Stimulated activated CD4-positive, alpha-beta T cell treated with anti-CD3 and anti-CD28 coated beads, Interleukin-12 subunit alpha, Interleukin-12 subunit beta, amount 100 ng/mL, for 24 hours (primary cell): ENCODE measurements at regions not wholly inside any gene's neighbourhood (a gene's known extent, or its start where the extent isn't known, plus 50 kb on each side); places are given as distances from the start of the nearest gene placed in this dataset.
"Not testable (repeated sequence)": the region's sequence is repeated elsewhere in the genome, so short reads cannot be mapped to it uniquely, and the experiment has no call there.

Source experiments
- DNase-seq, 2 experiments: peaks; one replicate each; pipeline ENCODE4 v3.0.0-alpha.2; 2020; ENCODE audit warnings: low read depth in 2 of 2

- DNase-seq, result no peak
Measured at GRCh38 chr17:65307961-65308316, 170.8 kb downstream of the RGS9 start.

DNA sequence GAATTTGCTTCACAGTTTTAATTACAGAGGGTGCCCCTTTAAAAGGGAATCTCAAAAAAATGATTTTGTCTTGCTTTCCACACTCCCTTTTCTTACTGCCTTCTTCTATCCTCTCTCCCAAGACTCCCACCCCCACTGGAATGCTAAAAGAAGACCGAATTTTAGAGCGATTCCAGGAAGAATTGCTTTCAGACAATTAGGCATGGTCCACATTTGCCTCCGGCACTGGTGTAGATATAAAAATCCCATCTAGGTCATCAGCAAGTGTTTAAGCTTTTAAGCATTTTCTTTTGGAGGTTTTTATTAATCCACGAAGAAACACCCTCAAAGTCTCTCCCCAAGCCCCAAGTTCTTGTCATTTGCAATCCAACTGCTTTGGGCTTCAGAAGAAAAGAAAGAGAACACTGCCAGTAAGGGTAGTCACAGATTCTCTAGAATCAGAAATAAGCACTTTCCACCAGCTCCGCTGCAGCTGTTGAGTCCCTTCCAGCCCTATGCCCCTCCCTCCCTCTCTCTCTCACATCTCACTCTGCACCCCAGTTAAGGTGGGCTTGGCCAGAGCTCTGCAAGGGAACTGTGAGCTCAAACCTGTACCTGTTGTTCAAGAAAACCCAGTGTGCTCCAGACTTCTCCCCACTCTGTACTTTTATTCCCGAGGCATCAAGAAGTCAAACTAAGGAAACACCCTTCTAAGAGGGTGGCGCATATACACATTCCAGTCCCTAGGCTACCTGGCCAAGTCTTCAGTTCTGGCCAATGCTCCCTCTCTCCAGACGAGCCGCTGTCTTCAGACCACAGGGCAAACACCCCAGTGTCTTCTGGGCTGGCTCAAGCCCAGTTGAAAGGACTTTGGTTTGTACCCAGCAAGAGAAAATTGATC is 170.2 kb downstream of the RGS9 start:
- DNase-seq, result no peak

GRCh38 chr17:65305778-65306177 is 168.6 kb downstream of the RGS9 start:
- DNase-seq, result no peak

DNA sequence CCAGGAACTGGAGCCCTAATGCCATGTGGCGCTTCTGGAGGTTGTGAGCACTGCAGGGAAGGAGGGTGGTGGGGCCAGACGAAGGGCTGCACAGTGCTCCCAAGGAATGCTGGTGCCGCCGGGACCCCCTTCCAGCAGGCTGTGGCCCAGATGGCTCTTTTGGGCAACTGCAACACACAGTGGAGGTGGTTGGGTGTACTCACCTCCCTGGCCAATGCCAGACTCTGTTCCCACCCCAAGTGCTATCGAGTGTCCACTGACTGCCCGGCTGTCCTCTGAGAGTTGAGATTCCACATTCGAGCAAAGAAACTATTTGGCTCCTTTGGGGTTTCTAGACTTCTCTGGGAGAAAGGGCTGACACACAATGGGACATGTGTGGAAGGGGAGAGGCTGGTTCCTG is 167.9 kb downstream of the RGS9 start:
- no peak for DNase-seq

- not testable (repeated sequence) for DNase-seq
Measured at GRCh38 chr17:65301882-65302281, 164.7 kb downstream of the RGS9 start.

- no peak for DNase-seq
Measured at GRCh38 chr17:65301184-65301583, 164.0 kb downstream of the RGS9 start.

- no peak for DNase-seq
Measured at GRCh38 chr17:65297916-65298315, 160.7 kb downstream of the RGS9 start.

DNA sequence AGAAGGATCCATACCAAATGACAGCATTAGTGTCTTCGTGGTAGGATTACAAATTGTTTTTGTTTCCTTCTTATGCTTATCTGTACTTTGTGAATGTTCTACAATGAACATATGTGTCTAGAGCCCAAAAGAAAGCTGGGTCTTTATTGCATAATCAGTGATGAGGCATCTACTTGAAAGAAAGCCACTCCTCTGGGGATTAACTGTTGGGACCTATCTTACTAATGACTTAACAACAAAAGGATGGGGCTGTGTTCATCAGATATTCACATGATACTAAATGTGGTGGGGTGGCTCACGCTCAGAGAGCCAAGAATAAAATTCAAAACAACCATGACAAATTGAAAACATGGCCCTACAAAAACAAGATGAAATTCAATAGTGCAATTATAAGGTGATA is 160.2 kb downstream of the RGS9 start:
- DNase-seq, result no peak

GRCh38 chr17:65294181-65294719 is 157.1 kb downstream of the RGS9 start:
- DNase-seq, result peak; percentile 43 to 53

GRCh38 chr17:65293584-65294180 is 156.5 kb downstream of the RGS9 start:
- no peak for DNase-seq

DNA sequence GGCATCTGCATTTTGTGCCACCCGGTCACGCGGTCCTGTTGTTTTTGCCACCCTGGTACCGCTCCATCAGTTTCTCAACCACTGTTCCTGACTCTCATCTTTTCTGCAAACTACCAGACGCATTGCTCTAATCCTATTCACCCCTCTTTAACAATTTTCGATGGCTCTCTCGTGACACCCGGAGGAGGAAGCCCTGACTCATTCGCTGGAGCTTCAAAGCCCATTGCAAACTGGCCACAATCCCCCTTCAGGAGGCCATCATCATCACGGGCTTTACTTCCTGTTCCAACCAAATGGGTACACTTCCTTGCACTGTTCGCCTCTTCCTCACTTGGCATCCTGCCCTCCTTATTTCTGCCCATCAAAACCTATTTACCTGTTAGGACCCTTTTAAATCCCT is 155.3 kb downstream of the RGS9 start:
- DNase-seq, result no peak

DNA sequence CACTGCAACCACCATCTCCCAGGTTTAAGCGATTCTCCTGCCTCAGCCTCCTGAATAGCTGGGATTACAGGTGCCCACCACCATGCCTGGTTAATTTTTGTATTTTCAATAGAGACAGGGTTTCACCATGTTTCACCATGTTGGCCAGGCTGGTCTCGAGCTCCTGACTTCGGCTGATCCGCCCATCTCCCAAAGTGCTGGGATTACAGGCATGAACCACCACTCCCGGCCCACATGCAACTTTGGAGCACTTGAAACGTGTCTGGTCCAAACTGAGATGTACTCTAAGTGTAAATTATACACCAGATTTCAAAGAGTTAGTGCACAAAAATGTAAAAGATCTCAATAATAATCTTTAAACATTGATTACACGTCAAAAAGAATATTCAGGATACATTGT is 154.1 kb downstream of the RGS9 start:
- not testable (repeated sequence) for DNase-seq

GRCh38 chr17:65290616-65291015 is 153.4 kb downstream of the RGS9 start:
- no peak for DNase-seq

GRCh38 chr17:65290056-65290455 is 152.9 kb downstream of the RGS9 start:
- DNase-seq, result no peak

- no peak for DNase-seq
Measured at GRCh38 chr17:65287040-65287439, 149.9 kb downstream of the RGS9 start.

DNA sequence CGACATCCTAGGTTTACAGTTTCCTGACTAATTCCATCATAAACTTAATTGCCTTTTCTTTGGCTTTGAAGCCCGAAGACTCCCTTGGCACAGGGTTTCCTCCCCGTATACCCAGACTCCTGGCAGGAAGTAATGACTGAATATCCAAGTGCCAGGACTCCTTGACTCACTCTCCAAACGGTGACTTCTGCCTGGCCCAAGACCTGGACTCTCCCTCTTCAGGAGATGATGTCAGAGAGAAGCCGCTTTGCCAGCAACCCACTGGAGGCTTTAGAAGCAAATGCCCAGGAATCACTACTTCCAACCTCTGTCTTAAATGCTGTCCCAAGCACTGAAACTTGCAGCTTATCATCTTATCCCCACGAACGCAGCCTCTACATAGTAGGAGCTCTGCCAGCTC is 146.5 kb downstream of the RGS9 start:
- no peak for DNase-seq

- no peak for DNase-seq
Measured at GRCh38 chr17:65279456-65279855, 142.3 kb downstream of the RGS9 start.

DNA sequence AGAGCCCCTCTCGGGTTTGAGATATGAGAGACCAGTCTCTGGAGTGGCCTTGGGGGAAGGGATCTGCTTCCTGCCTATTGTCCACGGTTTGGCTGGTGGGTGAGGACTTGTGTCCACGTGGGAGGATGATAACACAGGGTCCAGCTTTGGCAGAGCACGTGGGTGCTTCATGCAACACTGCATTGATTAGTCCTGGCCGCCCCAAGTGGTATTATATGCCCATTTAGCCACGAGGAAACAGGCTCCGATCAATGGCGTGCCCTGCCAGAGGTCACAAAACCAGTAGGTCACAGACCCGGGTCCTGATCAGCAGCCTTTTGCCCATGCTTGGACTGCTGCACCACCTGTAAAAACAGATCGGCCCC is 141.6 kb downstream of the RGS9 start:
- DNase-seq, result no peak

DNA sequence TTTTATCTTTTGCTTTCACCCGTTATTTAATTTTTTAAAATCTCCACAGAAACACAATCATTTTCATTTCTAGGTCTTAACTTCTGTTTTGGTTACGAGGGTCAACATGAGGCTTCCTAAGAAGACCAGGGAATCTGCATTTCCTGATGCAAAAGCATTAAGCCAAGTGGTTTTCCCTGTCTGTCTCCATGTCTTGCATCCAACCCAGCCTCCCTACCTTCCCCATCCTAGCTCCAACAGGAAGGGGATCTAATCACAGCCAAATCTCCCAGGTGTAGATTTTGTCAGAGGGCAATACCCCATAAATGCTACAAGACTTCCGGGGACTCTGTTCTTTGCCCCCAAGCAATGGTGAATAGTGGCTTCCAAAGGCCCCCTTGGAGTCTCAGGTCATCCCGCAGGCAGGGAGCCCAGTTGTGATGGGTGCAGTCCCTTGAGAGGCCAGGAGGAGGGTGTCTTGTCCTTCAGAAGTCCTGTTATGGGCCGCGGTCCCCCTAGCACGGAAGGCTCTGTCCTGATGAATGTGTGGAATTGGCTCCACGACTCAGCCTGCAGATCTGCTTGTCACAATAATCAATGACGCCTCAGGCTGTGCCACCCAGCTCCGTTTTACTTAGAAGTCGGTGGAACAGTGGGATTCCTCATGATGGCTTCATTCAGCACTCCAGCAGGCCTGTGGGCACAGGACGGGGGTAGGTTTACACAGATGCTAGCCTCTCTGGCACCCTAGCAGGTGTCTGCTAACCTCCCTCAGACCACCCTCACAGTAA is 141.1 kb downstream of the RGS9 start:
- peak in 1 of 2 experiments; percentile 13 for DNase-seq

DNA sequence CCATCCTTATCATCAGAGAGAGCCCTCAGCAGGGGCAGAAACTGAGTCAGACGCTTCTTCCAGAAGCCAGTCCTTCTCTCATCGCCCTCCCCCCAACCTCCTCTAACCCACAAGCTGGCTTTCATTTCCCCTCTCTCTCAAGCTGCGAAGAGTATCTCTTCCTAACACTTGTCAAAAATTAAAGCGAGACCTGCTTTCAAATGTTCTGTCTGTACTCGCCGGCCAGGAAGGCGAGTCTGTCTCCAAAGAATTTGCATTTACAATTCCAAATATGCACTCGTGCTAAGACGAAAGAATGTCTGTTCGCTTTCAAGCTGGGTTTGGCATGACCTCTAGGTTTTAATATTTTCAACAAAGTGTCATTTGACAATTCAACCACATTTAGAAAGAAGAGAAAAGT is 140.4 kb downstream of the RGS9 start:
- DNase-seq, result no peak
